ENCODE measurements at regions not wholly inside any gene's neighbourhood (a gene's known extent, or its start where the extent isn't known, plus 50 kb on each side); places are given as distances from the start of the nearest gene placed in this dataset.
A peak's percentile ranks its signal among the peaks of the same experiment; 100 is the strongest.
"Not testable (repeated sequence)": the region's sequence is repeated elsewhere in the genome, so short reads cannot be mapped to it uniquely, and the experiment has no call there.

- intact Hi-C loops (cut with DNase I) = no loop called here
- Histone ChIP-seq H3K27me3 (no peaks in the 10 kb centered on the region), H3K27ac (no peak overlapping the region), H3K4me3 (no peak overlapping the region), H3K4me1 (no peaks in the 10 kb centered on the region), H3K36me3 (no peaks in the 10 kb centered on the region), H3K9me3 (no peaks in the 10 kb centered on the region)
- TF ChIP-seq POLR2AphosphoS5 (IDR thresholded peaks at IDR 0.05) (no peak), POLR2A (IDR thresholded peaks at IDR 0.05) (no peak), EP300 (IDR thresholded peaks at IDR 0.05) (no peak), CTCF (IDR thresholded peaks at IDR 0.05) (no peak)
- 79 to 91% methylated on average over 7 of the region's 7 CpGs for WGBS, 2 donors
- no peak for DNase-seq
Observed at GRCh38 chr18:78501251-78501650, 478.4 kb upstream of the SALL3 start.

GRCh38 chr18:78503129-78503528 lies 476.5 kb upstream of the SALL3 start:
- intact Hi-C loops (cut with DNase I) = no loop called here
- TF ChIP-seq CTCF (IDR thresholded peaks at IDR 0.05) (no peak), EP300 (IDR thresholded peaks at IDR 0.05) (no peak), POLR2AphosphoS5 (IDR thresholded peaks at IDR 0.05) (no peak), POLR2A (IDR thresholded peaks at IDR 0.05) (no peak)

GRCh38 chr18:78505851-78506461 lies 473.7 kb upstream of the SALL3 start:
- 65 to 80% methylated on average over 30 of the region's 30 CpGs for WGBS, 2 donors
- intact Hi-C loops (cut with DNase I) = no loop called here
- Histone ChIP-seq H3K4me3 (no peak overlapping the region), H3K27me3 (peaks cover 0 to 5% (median 0%) of the 10 kb centered on the region in 3 donors), H3K9me3 (no peaks in the 10 kb centered on the region), H3K36me3 (no peaks in the 10 kb centered on the region), H3K4me1 (no peaks in the 10 kb centered on the region), H3K27ac (no peak overlapping the region)
- TF ChIP-seq EP300 (IDR thresholded peaks at IDR 0.05) = no peak
- TF ChIP-seq POLR2A (IDR thresholded peaks at IDR 0.05) = no peak
- TF ChIP-seq CTCF (IDR thresholded peaks at IDR 0.05) = no peak
- no peak for TF ChIP-seq POLR2AphosphoS5 (IDR thresholded peaks at IDR 0.05)
- peak; percentile 47 for DNase-seq

More at GRCh38 chr18:78503129-78503528, 476.5 kb upstream of the SALL3 start:
- Histone ChIP-seq H3K9me3 (no peaks in the 10 kb centered on the region), H3K4me1 (no peaks in the 10 kb centered on the region), H3K27me3 (no peaks in the 10 kb centered on the region), H3K36me3 (no peaks in the 10 kb centered on the region), H3K27ac (no peak overlapping the region), H3K4me3 (no peak overlapping the region)
- peak; percentile 46 for DNase-seq
- WGBS, 2 donors = 93 to 96% methylated on average over 15 of the region's 15 CpGs

- WGBS, 2 donors = 86 to 89% methylated on average over 12 of the region's 12 CpGs
- H3K27ac ChIP-seq = no peak overlapping the region
- intact Hi-C loops (cut with DNase I) = no loop called here
- H3K27me3 ChIP-seq = peaks cover 0 to 5% (median 0%) of the 10 kb centered on the region in 3 donors
- no peaks in the 10 kb centered on the region for H3K4me1 ChIP-seq
- DNase-seq = peak; percentile 43
- no peaks in the 10 kb centered on the region for H3K9me3 ChIP-seq
- TF ChIP-seq POLR2AphosphoS5 (IDR thresholded peaks at IDR 0.05) (no peak), POLR2A (IDR thresholded peaks at IDR 0.05) (no peak), EP300 (IDR thresholded peaks at IDR 0.05) (no peak), CTCF (IDR thresholded peaks at IDR 0.05) (no peak)
- H3K36me3 ChIP-seq = no peaks in the 10 kb centered on the region
- no peak overlapping the region for H3K4me3 ChIP-seq
Observed at GRCh38 chr18:78507217-78507616, 472.4 kb upstream of the SALL3 start.

GRCh38 chr18:78508228-78508824 lies 471.3 kb upstream of the SALL3 start:
- H3K27me3 ChIP-seq; H3K36me3 ChIP-seq; H3K9me3 ChIP-seq; intact Hi-C loops (cut with DNase I); H3K4me3 ChIP-seq; H3K4me1 ChIP-seq; H3K27ac ChIP-seq: not testable (repeated sequence)
- peak; percentile 50 for DNase-seq
- 90 to 91% methylated on average over 19 of the region's 19 CpGs for WGBS, 2 donors

All from sigmoid colon (tissue), 6 donors.